Smooth muscle cell (in vitro differentiated cells): ENCODE measurements at regions not wholly inside any gene's neighbourhood (a gene's known extent, or its start where the extent isn't known, plus 50 kb on each side); places are given as distances from the start of the nearest gene placed in this dataset.

Experiments
- DNase-seq: peaks from one replicate; lab custom pipeline; 2025; ENCODE audit not compliant: unreplicated experiment; lab: John Stamatoyannopoulos, UW
- H2AFZ ChIP-seq: fragments of 200-600 bp; sonication (generic); 2 replicates; pipeline ENCODE4 v1.6.0; 2016; ENCODE audit warnings: antibody characterized with exemption, low read depth, mild to moderate bottlenecking
- H3F3A ChIP-seq: fragments of 200-600 bp; sonication (generic); 2 replicates; pipeline ENCODE4 v1.6.0; 2017; ENCODE audit warnings: antibody characterized with exemption, low read depth
- H3K27ac ChIP-seq: fragments of 200-600 bp; sonication (generic); 2 replicates; pipeline ENCODE4 v1.5.1; 2016; ENCODE audit warnings: low read depth, mild to moderate bottlenecking
- H3K27me3 ChIP-seq: fragments of 200-600 bp; sonication (generic); 2 replicates; pipeline ENCODE4 v1.6.1; 2016; ENCODE audit warnings: low read depth, mild to moderate bottlenecking
- H3K36me3 ChIP-seq: fragments of 200-600 bp; sonication (generic); 2 replicates; pipeline ENCODE4 v1.5.1; 2016; ENCODE audit warnings: low read depth
- H3K4me1 ChIP-seq: fragments of 200-600 bp; sonication (generic); 2 replicates; pipeline ENCODE4 v1.5.1; 2016; ENCODE audit warnings: low read depth
- H3K4me2 ChIP-seq: fragments of 200-600 bp; sonication (generic); 2 replicates; pipeline ENCODE4 v1.6.0; 2016; ENCODE audit warnings: mild to moderate bottlenecking
- H3K4me3 ChIP-seq: fragments of 200-600 bp; sonication (generic); 2 replicates; pipeline ENCODE4 v1.5.1; 2016; ENCODE audit warnings: mild to moderate bottlenecking
- H3K79me2 ChIP-seq: fragments of 200-600 bp; sonication (generic); 2 replicates; pipeline ENCODE4 v1.6.0; 2016; ENCODE audit warnings: low read depth, mild to moderate bottlenecking
- H3K9ac ChIP-seq: fragments of 200-600 bp; sonication (generic); 2 replicates; pipeline ENCODE4 v1.6.0; 2016; ENCODE audit warnings: low read depth
- H3K9me3 ChIP-seq: fragments of 200-600 bp; sonication (generic); replicated peaks from 2 replicates; pipeline ENCODE4 v1.5.1; 2016; ENCODE audit warnings: low read depth
- H4K20me1 ChIP-seq: fragments of 200-600 bp; sonication (generic); 2 replicates; pipeline ENCODE4 v1.6.0; 2016; ENCODE audit warnings: low read depth
- CTCF ChIP-seq: fragments of 200-600 bp; sonication (generic); IDR thresholded peaks from 2 replicates; pipeline ENCODE4 v1.5.1; 2017; ENCODE audit warnings: borderline replicate concordance, mild to moderate bottlenecking, antibody characterized with exemption; ENCODE audit not compliant: insufficient read depth, poor library complexity, severe bottlenecking
- WGBS: methylation state at CpG from one replicate; pipeline ENCODE4 v1.1.7; 2016; ENCODE audit warnings: low lambda C conversion rate; 5-methylcytosine and 5-hydroxymethylcytosine counted together

- no peak for DNase-seq
- 81% methylated on average over 1 of the region's 1 CpG for WGBS
- H3F3A ChIP-seq = no peaks in the 10 kb centered on the region
- no peak overlapping the region for H2AFZ ChIP-seq
- no peaks in the 10 kb centered on the region for H3K4me1 ChIP-seq
- H3K4me3 ChIP-seq = no peak overlapping the region
- peaks cover 4% of the 10 kb centered on the region for H3K27me3 ChIP-seq
- H3K27ac ChIP-seq = no peak overlapping the region
- no peaks in the 10 kb centered on the region for H4K20me1 ChIP-seq
- no peak overlapping the region for H3K9ac ChIP-seq
- no peaks in the 10 kb centered on the region for H3K36me3 ChIP-seq
- H3K79me2 ChIP-seq = no peaks in the 10 kb centered on the region
- H3K9me3 ChIP-seq = no peaks in the 10 kb centered on the region
- no peak overlapping the region for H3K4me2 ChIP-seq
- no peak for TF ChIP-seq CTCF
These were observed 115.2 kb upstream of the KCNMB2 start for GRCh38 chr3:178421069-178421468.

- Histone ChIP-seq H2AFZ (no peak overlapping the region), H4K20me1 (no peaks in the 10 kb centered on the region), H3F3A (no peaks in the 10 kb centered on the region), H3K4me2 (no peak overlapping the region), H3K27me3 (peaks cover 4% of the 10 kb centered on the region), H3K9me3 (no peaks in the 10 kb centered on the region), H3K4me3 (no peak overlapping the region), H3K4me1 (no peaks in the 10 kb centered on the region), H3K9ac (no peak overlapping the region), H3K79me2 (no peaks in the 10 kb centered on the region), H3K27ac (no peak overlapping the region), H3K36me3 (no peaks in the 10 kb centered on the region)
- no peak for TF ChIP-seq CTCF
- no peak for DNase-seq
These were observed 113.8 kb upstream of the KCNMB2 start for GRCh38 chr3:178422406-178422805.

GRCh38 chr3:178428037-178428436, 108.2 kb upstream of the KCNMB2 start:
- no peak overlapping the region for H3K4me2 ChIP-seq
- no peaks in the 10 kb centered on the region for H3K79me2 ChIP-seq
- H3K9me3 ChIP-seq = no peaks in the 10 kb centered on the region
- no peaks in the 10 kb centered on the region for H3K36me3 ChIP-seq
- TF ChIP-seq CTCF = no peak
- no peaks in the 10 kb centered on the region for H3K27me3 ChIP-seq
- H2AFZ ChIP-seq = no peak overlapping the region
- H3K27ac ChIP-seq = no peak overlapping the region
- H3K9ac ChIP-seq = no peak overlapping the region
- H4K20me1 ChIP-seq = no peaks in the 10 kb centered on the region
- H3F3A ChIP-seq = no peaks in the 10 kb centered on the region
- no peak for DNase-seq
- H3K4me3 ChIP-seq = no peak overlapping the region
- H3K4me1 ChIP-seq = no peaks in the 10 kb centered on the region

GRCh38 chr3:178434206-178434805, 101.9 kb upstream of the KCNMB2 start:
- H3K4me3 ChIP-seq = no peak overlapping the region
- H3K79me2 ChIP-seq = no peaks in the 10 kb centered on the region
- no peak overlapping the region for H3K27ac ChIP-seq
- no peak overlapping the region for H3K4me2 ChIP-seq
- no peaks in the 10 kb centered on the region for H3K9me3 ChIP-seq
- peaks cover 15% of the 10 kb centered on the region for H3K27me3 ChIP-seq
- H3K4me1 ChIP-seq = no peaks in the 10 kb centered on the region
- H3K36me3 ChIP-seq = no peaks in the 10 kb centered on the region
- H3K9ac ChIP-seq = no peak overlapping the region
- TF ChIP-seq CTCF = peak; percentile 25
- H3F3A ChIP-seq = no peaks in the 10 kb centered on the region
- H2AFZ ChIP-seq = no peak overlapping the region
- DNase-seq = no peak
- H4K20me1 ChIP-seq = no peaks in the 10 kb centered on the region
- 42% methylated on average over 5 of the region's 5 CpGs for WGBS
